T-helper 1 cell treated with Interleukin-12 subunit alpha and Interleukin-12 subunit beta and Interleukin-4 antibody, amounts not matched to agents 30 μg/mL and 1 μg/mL, for 36 hours (primary cell): ENCODE measurements at regions not wholly inside any gene's neighbourhood (a gene's known extent, or its start where the extent isn't known, plus 50 kb on each side); places are given as distances from the start of the nearest gene placed in this dataset.
A peak's percentile ranks its signal among the peaks of the same experiment; 100 is the strongest.

Experiments used
- H3K27ac Mint-ChIP-seq: one replicate; pipeline ENCODE4 v1.8.0; 2021; ENCODE audit warnings: mild to moderate bottlenecking, mixed read lengths
- H3K27me3 Mint-ChIP-seq: one replicate; pipeline ENCODE4 v1.8.0; 2021; ENCODE audit warnings: low read depth, mixed read lengths
- H3K36me3 Mint-ChIP-seq: one replicate; pipeline ENCODE4 v1.8.0; 2021; ENCODE audit warnings: low read depth, mixed read lengths
- H3K4me1 Mint-ChIP-seq: one replicate; pipeline ENCODE4 v1.8.0; 2021; ENCODE audit warnings: low read depth, mixed read lengths
- H3K4me3 Mint-ChIP-seq: one replicate; pipeline ENCODE4 v1.8.0; 2021; ENCODE audit warnings: mild to moderate bottlenecking, moderate library complexity, mixed read lengths
- H3K9me3 Mint-ChIP-seq: one replicate; pipeline ENCODE4 v1.8.0; 2021; ENCODE audit warnings: mixed read lengths

DNA sequence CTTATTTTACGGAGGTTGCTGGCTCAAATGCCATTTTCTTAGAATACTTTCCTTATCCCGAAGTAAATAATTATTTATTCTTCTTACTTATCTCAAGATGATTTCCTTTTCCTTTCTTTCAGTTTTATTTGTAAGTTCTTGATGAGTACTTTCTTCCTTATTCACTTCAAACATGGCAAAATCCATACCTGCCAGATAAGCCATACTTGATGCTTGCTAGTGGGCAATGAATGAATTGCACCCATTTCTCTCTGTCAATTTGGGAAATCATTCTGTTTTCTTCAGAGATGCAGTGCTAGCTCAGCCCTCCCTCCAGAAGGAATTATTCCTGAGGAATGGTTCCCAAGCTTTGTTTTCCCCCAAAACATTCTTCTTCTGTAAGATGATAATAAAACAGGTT, 598.3 kb downstream of the SPRY1 start:
- H3K27ac Mint-ChIP-seq, result no peak overlapping the region
- H3K9me3 Mint-ChIP-seq, result no peaks in the 10 kb centered on the region
- H3K4me1 Mint-ChIP-seq, result no peaks in the 10 kb centered on the region
- no peak overlapping the region for H3K4me3 Mint-ChIP-seq
- H3K27me3 Mint-ChIP-seq, result no peaks in the 10 kb centered on the region
- H3K36me3 Mint-ChIP-seq, result no peaks in the 10 kb centered on the region

DNA sequence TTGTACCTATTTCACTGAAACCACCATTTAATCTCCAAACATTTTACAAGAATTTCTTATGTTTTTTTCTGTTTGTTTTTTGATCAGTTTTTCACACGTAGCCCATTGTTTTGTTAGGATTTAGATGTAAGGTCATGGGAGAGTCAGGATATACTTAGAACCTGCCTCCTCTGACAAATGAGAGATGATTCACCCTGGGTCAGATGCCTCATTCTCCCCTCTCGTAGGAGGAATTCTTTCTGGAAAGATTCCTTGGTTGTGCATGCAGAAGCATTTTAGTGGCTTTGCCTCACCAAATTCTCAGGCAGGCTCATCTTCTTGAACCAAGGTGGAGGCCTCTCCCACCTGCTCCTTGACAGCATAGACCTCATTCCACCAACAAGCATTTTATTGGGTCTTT, 599.3 kb downstream of the SPRY1 start:
- no peaks in the 10 kb centered on the region for H3K27me3 Mint-ChIP-seq
- no peaks in the 10 kb centered on the region for H3K4me1 Mint-ChIP-seq
- H3K4me3 Mint-ChIP-seq, result no peak overlapping the region
- no peaks in the 10 kb centered on the region for H3K9me3 Mint-ChIP-seq
- H3K36me3 Mint-ChIP-seq, result no peaks in the 10 kb centered on the region
- no peak overlapping the region for H3K27ac Mint-ChIP-seq

- Mint-ChIP-seq H3K9me3 (no peaks in the 10 kb centered on the region), H3K4me1 (no peaks in the 10 kb centered on the region), H3K4me3 (no peak overlapping the region), H3K27me3 (no peaks in the 10 kb centered on the region), H3K27ac (no peak overlapping the region), H3K36me3 (no peaks in the 10 kb centered on the region)
Measured at GRCh38 chr4:123996718-123997510, 600.3 kb downstream of the SPRY1 start.

- no peak overlapping the region for H3K27ac Mint-ChIP-seq
- no peaks in the 10 kb centered on the region for H3K9me3 Mint-ChIP-seq
- H3K4me1 Mint-ChIP-seq, result no peaks in the 10 kb centered on the region
- no peaks in the 10 kb centered on the region for H3K36me3 Mint-ChIP-seq
- no peaks in the 10 kb centered on the region for H3K27me3 Mint-ChIP-seq
- no peak overlapping the region for H3K4me3 Mint-ChIP-seq
Measured at GRCh38 chr4:123997776-123998449, 601.3 kb downstream of the SPRY1 start.

DNA sequence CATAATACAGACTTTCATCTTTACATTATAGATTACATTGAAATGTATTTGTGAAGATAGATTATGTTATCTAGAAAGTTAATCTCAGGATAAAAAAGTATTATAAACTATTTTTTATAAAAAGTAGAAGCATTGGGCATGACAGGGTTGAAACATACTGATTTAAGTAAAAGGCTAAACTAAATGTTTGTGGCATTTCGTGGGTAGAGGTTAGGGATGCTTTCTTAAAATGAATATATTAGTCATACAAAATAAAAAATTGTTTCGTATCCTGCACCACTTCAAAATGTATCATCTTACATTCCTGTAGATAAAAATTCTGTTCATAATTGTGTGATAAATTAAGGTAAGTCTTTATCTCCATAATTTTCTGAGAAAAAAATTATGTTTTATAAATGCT, 603.6 kb downstream of the SPRY1 start:
- Mint-ChIP-seq H3K36me3 (no peaks in the 10 kb centered on the region), H3K4me3 (no peak overlapping the region), H3K27me3 (no peaks in the 10 kb centered on the region), H3K27ac (no peak overlapping the region), H3K4me1 (no peaks in the 10 kb centered on the region), H3K9me3 (no peaks in the 10 kb centered on the region)

DNA sequence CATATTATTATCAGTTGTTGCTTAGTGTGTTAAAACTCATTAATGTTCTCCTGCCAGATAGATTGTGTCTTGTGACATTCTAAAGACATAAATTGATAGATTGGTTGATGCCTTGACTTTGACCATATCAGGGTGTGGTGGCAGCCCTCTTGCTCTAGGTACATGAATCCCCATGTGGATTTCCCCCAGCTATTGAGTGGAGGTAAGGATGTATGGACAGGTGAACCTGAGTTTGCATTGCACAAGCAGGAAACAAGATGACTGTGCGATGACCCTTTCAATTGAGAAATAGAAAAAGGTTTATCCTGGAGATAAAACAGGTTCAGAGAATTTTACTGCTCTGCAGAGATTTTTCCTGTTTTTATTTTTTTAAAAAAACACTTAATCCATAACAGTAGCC, 619.2 kb downstream of the SPRY1 start:
- peaks cover 8% of the 10 kb centered on the region for H3K9me3 Mint-ChIP-seq
- peaks cover 17% of the 10 kb centered on the region for H3K4me1 Mint-ChIP-seq
- H3K36me3 Mint-ChIP-seq, result peaks cover 4% of the 10 kb centered on the region
- H3K4me3 Mint-ChIP-seq, result no peak overlapping the region
- peaks cover 8% of the 10 kb centered on the region for H3K27me3 Mint-ChIP-seq
- no peak overlapping the region for H3K27ac Mint-ChIP-seq

GRCh38 chr4:124017185-124017785, 620.7 kb downstream of the SPRY1 start:
- peaks cover 14% of the 10 kb centered on the region for H3K9me3 Mint-ChIP-seq
- H3K4me3 Mint-ChIP-seq, result no peak overlapping the region
- peaks cover 17% of the 10 kb centered on the region for H3K4me1 Mint-ChIP-seq
- H3K27me3 Mint-ChIP-seq, result no peaks in the 10 kb centered on the region
- no peak overlapping the region for H3K27ac Mint-ChIP-seq
- H3K36me3 Mint-ChIP-seq, result peaks cover 4% of the 10 kb centered on the region

DNA sequence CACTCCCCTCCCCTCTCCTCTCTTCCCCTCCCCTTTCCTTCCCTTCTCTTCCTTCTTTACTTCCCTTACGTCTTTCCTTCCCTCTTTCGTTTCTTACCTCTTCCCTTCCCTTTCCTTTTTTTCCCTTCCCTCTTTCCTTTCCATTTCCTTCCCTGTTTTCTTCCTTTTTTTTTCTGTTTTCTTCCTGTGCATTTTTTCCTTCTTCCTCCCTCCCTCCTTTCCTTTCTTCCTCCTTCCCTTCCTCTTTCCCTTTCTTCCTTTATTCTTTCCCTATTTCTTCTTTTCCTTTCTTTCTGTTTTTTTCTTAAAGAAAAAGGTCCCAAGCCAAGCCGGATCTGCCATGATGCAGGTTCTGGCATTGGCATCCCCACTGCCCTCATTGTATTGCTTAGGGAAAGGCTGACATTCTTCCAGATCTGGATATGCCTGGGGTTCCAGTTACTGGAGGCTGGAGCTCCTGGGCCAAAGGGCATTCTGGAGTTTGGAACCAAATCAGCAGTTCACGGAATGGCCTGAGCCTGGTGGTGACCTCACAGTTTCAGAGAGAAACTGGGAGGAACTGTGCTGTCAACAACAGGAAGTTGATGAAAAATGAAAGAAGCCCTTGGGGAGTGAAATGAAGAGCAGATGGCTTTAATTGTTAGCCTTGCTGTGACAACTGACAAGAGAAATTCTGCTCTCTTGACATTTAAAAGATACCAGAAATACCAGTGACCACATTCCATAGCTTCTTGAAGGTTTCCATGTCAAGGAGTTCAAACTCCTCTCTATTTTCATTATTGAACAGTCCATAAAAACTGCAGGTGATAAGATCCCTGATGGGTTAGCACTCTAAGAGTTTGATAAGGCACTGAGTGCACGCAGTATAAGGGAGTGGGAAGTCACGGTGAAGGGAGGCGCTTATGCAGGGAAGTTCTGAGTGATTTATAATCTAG, 622.1 kb downstream of the SPRY1 start:
- Mint-ChIP-seq H3K27ac (peak overlapping the region; percentile 87), H3K36me3 (peaks cover 4% of the 10 kb centered on the region), H3K9me3 (peaks cover 14% of the 10 kb centered on the region), H3K4me3 (peak overlapping the region; percentile 61), H3K4me1 (peaks cover 17% of the 10 kb centered on the region), H3K27me3 (no peaks in the 10 kb centered on the region)

DNA sequence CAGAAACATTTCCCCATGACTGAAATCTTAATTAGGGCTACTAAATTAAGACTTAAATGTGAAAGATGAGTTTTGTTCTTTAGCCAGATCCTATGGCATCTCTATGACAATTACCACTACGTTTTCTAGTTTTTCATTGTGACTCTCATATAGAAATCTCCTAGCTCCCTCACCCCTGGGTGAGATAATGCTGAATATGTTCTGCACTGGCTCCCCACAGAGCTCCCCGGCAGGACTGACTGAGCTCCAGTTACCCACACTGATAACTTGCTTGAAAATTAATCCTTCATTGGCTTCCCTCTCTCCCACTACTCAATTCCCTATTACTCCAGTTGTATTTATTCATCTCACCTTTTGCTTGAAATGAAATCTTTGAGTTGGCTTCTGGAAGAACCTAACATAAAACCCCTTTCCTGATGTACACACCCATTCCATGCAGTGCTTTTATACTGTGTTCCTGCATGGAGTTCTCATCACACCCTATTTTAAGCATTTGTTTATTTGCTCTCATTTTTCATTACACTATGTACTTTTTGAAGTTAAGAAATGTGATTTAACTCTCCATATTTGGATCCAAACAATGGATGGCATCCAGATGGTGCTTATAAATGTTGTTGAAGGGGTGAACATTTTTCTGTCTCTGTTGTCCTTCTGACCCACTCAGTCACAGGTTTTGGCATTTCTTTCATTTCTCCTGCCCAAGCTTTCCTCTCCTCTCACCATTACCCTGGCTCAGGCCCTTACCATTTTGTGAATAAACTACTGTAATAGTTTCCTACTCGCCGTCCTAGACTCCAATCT, 623.4 kb downstream of the SPRY1 start:
- Mint-ChIP-seq H3K4me3 (no peak overlapping the region), H3K27me3 (no peaks in the 10 kb centered on the region), H3K27ac (no peak overlapping the region), H3K36me3 (peaks cover 4% of the 10 kb centered on the region), H3K4me1 (peaks cover 17% of the 10 kb centered on the region), H3K9me3 (peaks cover 14% of the 10 kb centered on the region)

DNA sequence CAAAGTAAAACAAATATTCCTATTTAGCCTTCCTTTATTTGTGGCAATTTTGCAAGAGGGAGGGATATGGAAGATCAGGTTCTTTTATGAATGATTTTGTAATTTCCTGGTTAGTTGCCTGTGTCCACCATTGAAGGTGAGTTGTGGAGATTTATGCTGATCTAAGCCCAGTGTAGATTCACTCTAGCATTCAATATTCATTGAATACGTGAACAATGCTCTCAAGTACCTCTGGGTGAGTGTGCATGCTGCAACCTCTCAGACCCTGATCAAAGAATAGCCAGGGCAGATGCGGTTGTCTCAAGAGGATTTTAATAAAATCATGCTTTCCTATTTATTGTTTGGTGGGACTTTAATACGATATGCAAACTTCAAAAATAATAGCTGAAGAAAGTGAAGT, 628.4 kb downstream of the SPRY1 start:
- Mint-ChIP-seq H3K4me3 (no peak overlapping the region), H3K36me3 (no peaks in the 10 kb centered on the region), H3K27ac (no peak overlapping the region), H3K9me3 (peaks cover 9% of the 10 kb centered on the region), H3K27me3 (no peaks in the 10 kb centered on the region), H3K4me1 (peaks cover 4% of the 10 kb centered on the region)

GRCh38 chr4:124025428-124025827, 628.8 kb downstream of the SPRY1 start:
- no peak overlapping the region for H3K4me3 Mint-ChIP-seq
- no peaks in the 10 kb centered on the region for H3K4me1 Mint-ChIP-seq
- no peak overlapping the region for H3K27ac Mint-ChIP-seq
- H3K27me3 Mint-ChIP-seq, result no peaks in the 10 kb centered on the region
- peaks cover 9% of the 10 kb centered on the region for H3K9me3 Mint-ChIP-seq
- H3K36me3 Mint-ChIP-seq, result no peaks in the 10 kb centered on the region

DNA sequence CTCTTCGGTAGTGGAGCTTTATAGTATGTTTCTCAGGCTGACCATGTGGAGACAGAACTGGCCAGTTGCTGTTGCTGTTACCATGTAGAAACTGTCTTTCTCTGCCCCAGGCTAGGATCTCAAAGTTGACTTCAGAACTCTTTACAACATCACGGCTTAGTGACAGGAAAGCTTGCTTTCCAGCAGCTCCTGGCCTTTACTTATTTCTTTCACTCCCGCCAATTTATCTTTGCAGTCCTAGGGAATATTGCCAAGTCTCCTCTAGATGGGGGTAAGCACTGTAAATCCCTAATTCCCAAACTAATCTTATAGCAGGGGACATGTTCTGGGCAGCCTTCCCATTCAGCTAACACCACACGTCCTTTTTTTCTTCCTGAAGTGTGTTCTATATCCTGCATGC, 631.6 kb downstream of the SPRY1 start:
- H3K4me3 Mint-ChIP-seq, result no peak overlapping the region
- no peaks in the 10 kb centered on the region for H3K36me3 Mint-ChIP-seq
- no peaks in the 10 kb centered on the region for H3K4me1 Mint-ChIP-seq
- H3K9me3 Mint-ChIP-seq, result no peaks in the 10 kb centered on the region
- no peaks in the 10 kb centered on the region for H3K27me3 Mint-ChIP-seq
- H3K27ac Mint-ChIP-seq, result no peak overlapping the region

DNA sequence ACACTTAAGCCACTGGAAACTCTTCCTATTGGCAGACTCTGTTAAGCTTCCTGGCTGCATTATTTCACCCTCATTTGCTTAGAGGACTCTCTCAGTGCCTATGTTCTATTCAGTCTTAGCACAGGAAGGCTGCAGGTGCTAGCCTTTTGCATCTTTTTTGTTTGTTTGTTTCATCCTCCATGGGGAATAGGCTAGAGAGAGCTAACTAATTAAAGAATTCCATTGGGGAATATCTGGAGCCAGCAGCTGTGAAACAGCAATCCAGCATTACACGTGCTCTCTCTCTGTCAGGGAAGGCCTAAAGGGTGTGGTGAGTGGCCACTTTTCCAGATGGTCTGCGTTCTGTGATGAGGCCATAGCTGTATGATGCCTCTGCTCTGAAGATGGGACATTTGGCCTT, 633.6 kb downstream of the SPRY1 start:
- H3K4me3 Mint-ChIP-seq, result no peak overlapping the region

GRCh38 chr4:124032035-124032434, 635.4 kb downstream of the SPRY1 start:
- Mint-ChIP-seq H3K4me1 (no peaks in the 10 kb centered on the region), H3K36me3 (no peaks in the 10 kb centered on the region), H3K4me3 (no peak overlapping the region), H3K9me3 (no peaks in the 10 kb centered on the region), H3K27ac (no peak overlapping the region), H3K27me3 (no peaks in the 10 kb centered on the region)

More for the DNA sequence above, 633.6 kb downstream of the SPRY1 start:
- Mint-ChIP-seq H3K4me1 (no peaks in the 10 kb centered on the region), H3K36me3 (no peaks in the 10 kb centered on the region), H3K27ac (no peak overlapping the region), H3K27me3 (no peaks in the 10 kb centered on the region), H3K9me3 (no peaks in the 10 kb centered on the region)
